HG03095 (cell line): ENCODE measurements at regions not wholly inside any gene's neighbourhood (a gene's known extent, or its start where the extent isn't known, plus 50 kb on each side); places are given as distances from the start of the nearest gene placed in this dataset.

Experiments used
- ATAC-seq: cut with Tn5 transposase; IDR thresholded peaks from one replicate; pipeline ENCODE4 v1.9.1; 2021; ENCODE audit warnings: moderate library complexity; ENCODE audit not compliant: unreplicated experiment

- ATAC-seq, result no peak
Observed at GRCh38 chr5:20683241-20683940, 695.4 kb upstream of the CDH18 start.

GRCh38 chr5:20680718-20681302, 692.8 kb upstream of the CDH18 start:
- ATAC-seq, result no peak

- ATAC-seq, result no peak
Observed at GRCh38 chr5:20678814-20679298, 690.9 kb upstream of the CDH18 start.

- ATAC-seq, result no peak
Observed at GRCh38 chr5:20678386-20678785, 690.4 kb upstream of the CDH18 start.

GRCh38 chr5:20660588-20660987, 672.6 kb upstream of the CDH18 start:
- no peak for ATAC-seq

- no peak for ATAC-seq
Observed at GRCh38 chr5:20656262-20656661, 668.3 kb upstream of the CDH18 start.

GRCh38 chr5:20655211-20655610, 667.2 kb upstream of the CDH18 start:
- no peak for ATAC-seq

GRCh38 chr5:20654746-20655145, 666.7 kb upstream of the CDH18 start:
- no peak for ATAC-seq

GRCh38 chr5:20654033-20654432, 666.0 kb upstream of the CDH18 start:
- ATAC-seq, result no peak

GRCh38 chr5:20649966-20650365, 662.0 kb upstream of the CDH18 start:
- no peak for ATAC-seq

GRCh38 chr5:20648981-20649380, 661.0 kb upstream of the CDH18 start:
- ATAC-seq, result no peak

- ATAC-seq, result no peak
Observed at GRCh38 chr5:20636686-20637085, 648.7 kb upstream of the CDH18 start.

GRCh38 chr5:20619591-20619990, 631.6 kb upstream of the CDH18 start:
- ATAC-seq, result no peak

GRCh38 chr5:20618340-20618739, 630.3 kb upstream of the CDH18 start:
- no peak for ATAC-seq

- no peak for ATAC-seq
Observed at GRCh38 chr5:20617841-20618240, 629.8 kb upstream of the CDH18 start.

GRCh38 chr5:20615888-20616563, 628.0 kb upstream of the CDH18 start:
- no peak for ATAC-seq

GRCh38 chr5:20611620-20612019, 623.6 kb upstream of the CDH18 start:
- ATAC-seq, result no peak

- no peak for ATAC-seq
Observed at GRCh38 chr5:20610681-20611080, 622.7 kb upstream of the CDH18 start.

- no peak for ATAC-seq
Observed at GRCh38 chr5:20609126-20609525, 621.1 kb upstream of the CDH18 start.

GRCh38 chr5:20608567-20608966, 620.6 kb upstream of the CDH18 start:
- no peak for ATAC-seq

- no peak for ATAC-seq
Observed at GRCh38 chr5:20605732-20606525, 617.9 kb upstream of the CDH18 start.
